Neural progenitor cell (in vitro differentiated cells): ENCODE measurements at regions not wholly inside any gene's neighbourhood (a gene's known extent, or its start where the extent isn't known, plus 50 kb on each side); places are given as distances from the start of the nearest gene placed in this dataset.

Experiments used
- EZH2 ChIP-seq: fragments of 200-600 bp; sonication (generic); IDR thresholded peaks from 2 replicates; pipeline ENCODE4 v1.6.1; 2017; ENCODE audit warnings: antibody characterized with exemption, mild to moderate bottlenecking, moderate library complexity
- EZH2phosphoT487 ChIP-seq: fragments of 200-600 bp; sonication (generic); IDR thresholded peaks from 2 replicates; pipeline ENCODE4 v1.6.1; 2017; ENCODE audit warnings: antibody characterized with exemption
- TF ChIP-seq, protein P1 (sequence below): fragments of 200-600 bp; sonication (generic); IDR thresholded peaks from 2 replicates; pipeline ENCODE4 v1.5.1; 2017; ENCODE audit warnings: antibody characterized with exemption, mild to moderate bottlenecking

DNA sequence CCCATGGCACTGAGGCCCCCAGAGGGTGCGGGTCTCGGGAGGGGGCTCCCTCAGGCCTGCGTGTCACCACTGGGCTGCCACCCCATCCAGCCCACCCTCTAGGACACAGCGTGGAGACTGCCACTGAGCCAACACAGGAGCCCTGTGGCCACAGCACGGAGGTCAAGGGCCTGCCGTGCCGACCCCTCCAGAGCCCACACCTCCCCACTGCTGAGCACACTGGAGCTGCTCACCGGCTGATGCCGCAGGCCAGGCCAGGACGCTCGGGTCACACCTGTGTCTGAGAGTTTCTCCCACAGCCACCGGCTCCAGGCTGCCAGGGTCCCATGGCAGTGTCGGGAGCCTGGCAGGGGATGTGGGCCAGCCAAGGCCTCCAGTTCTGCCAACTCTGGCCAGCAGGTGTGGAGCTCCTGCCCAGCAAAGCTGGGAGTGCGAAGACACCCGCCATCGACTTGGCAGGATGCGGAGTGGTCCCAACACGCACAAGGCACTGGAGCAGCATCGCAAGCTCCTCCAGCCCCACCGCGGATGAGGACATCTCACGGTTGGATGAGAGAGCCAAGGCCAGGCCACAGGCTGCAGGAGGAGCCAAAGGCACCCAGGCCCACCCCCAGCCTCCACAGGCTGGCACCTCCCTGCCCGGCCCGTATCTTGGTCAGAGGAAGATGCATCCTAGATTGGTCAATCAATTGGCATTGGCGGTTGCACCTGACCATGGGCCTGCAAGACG is 187.1 kb downstream of the BRD1 start:
- TF ChIP-seq EZH2 (no peak), EZH2phosphoT487 (no peak)
- TF ChIP-seq, protein P1, sequence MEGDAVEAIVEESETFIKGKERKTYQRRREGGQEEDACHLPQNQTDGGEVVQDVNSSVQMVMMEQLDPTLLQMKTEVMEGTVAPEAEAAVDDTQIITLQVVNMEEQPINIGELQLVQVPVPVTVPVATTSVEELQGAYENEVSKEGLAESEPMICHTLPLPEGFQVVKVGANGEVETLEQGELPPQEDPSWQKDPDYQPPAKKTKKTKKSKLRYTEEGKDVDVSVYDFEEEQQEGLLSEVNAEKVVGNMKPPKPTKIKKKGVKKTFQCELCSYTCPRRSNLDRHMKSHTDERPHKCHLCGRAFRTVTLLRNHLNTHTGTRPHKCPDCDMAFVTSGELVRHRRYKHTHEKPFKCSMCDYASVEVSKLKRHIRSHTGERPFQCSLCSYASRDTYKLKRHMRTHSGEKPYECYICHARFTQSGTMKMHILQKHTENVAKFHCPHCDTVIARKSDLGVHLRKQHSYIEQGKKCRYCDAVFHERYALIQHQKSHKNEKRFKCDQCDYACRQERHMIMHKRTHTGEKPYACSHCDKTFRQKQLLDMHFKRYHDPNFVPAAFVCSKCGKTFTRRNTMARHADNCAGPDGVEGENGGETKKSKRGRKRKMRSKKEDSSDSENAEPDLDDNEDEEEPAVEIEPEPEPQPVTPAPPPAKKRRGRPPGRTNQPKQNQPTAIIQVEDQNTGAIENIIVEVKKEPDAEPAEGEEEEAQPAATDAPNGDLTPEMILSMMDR = no peak
